HCT116 (cell line): ENCODE measurements at regions not wholly inside any gene's neighbourhood (a gene's known extent, or its start where the extent isn't known, plus 50 kb on each side); places are given as distances from the start of the nearest gene placed in this dataset.

ENCODE experiments used
- ATAC-seq: fragments of 200-7000 bp; cut with Tn5 transposase; 2 replicates; pipeline ENCODE4 v1.9.1; 2020; ENCODE audit warnings: mild to moderate bottlenecking, moderate library complexity
- BruUV-seq: library from RNA; stranded (reverse); fragments of 400-500 nt; replicated peaks from 2 replicates; lab custom pipeline; 2021; lab: Mats Ljungman, UMichigan
- CTCF ChIA-PET: fragments of 300-600 bp; sonication (Branson Sonifier 250); formaldehyde crosslinking; loops from one replicate; lab custom pipeline; 2021; ENCODE audit warnings: antibody characterized with exemption; lab: Charles Lee
- POLR2A ChIA-PET: fragments of 300-600, 350-600 bp; sonication (Branson Sonifier 250); formaldehyde crosslinking; loops from one replicate; lab custom pipeline; 2021; ENCODE audit warnings: antibody characterized with exemption; lab: Charles Lee
- RAD21 ChIA-PET, 2 experiments: fragments of 300-600 bp; sonication (Branson Sonifier 250); formaldehyde crosslinking; loops; one replicate each; lab custom pipeline; 2023; ENCODE audit warnings: low total read pairs in 2 of 2; ENCODE audit not compliant: uncharacterized antibody in 2 of 2, unreplicated experiment in 2 of 2, low non-redundant PET in 1 of 2; lab: Charles Lee
- DNase-seq: peaks from one replicate; pipeline ENCODE4 v3.0.0-alpha.2; 2010; ENCODE audit warnings: low read depth, low spot score
- H2AFZ ChIP-seq: fragments of 200-600 bp; shearing (Covaris generic), sonication (generic); 2 replicates; pipeline ENCODE4 v1.6.1; 2017; ENCODE audit warnings: low read depth, mixed run types, mixed read lengths, antibody characterized with exemption, low read length; ENCODE audit not compliant: poor library complexity, severe bottlenecking
- H3K27ac ChIP-seq: 2 replicates; pipeline ENCODE4 v1.5.1; 2012; ENCODE audit warnings: low read depth, low read length
- H3K27me3 ChIP-seq: fragments of 200-600 bp; sonication (generic); 2 replicates; pipeline ENCODE4 v1.6.1; 2016; ENCODE audit warnings: mixed run types, low read length, mixed read lengths; ENCODE audit not compliant: insufficient read depth
- H3K36me3 ChIP-seq, 2 experiments: fragments of 200-500 bp in 1 of 2; fragments of 200-600 bp in 1 of 2; sonication (Bioruptor generic) in 1 of 2; sonication (generic) in 1 of 2; 2 replicates each; pipeline versions ENCODE4 v1.5.1 to v1.6.1; 2014 to 2016; ENCODE audit warnings: low read length in 2 of 2, inconsistent platforms in 1 of 2, mixed read lengths in 1 of 2, mixed run types in 1 of 2; ENCODE audit not compliant: insufficient read depth in 2 of 2, control insufficient read depth in 1 of 2
- H3K4me1 ChIP-seq, 2 experiments: fragments of 200-600 bp in 1 of 2; sonication (generic) in 1 of 2; 2 replicates each; pipeline versions ENCODE4 v1.5.1 to v1.6.1; 2012 to 2017; ENCODE audit warnings: low read length in 2 of 2, inconsistent platforms in 1 of 2, mild to moderate bottlenecking in 1 of 2, mixed read lengths in 1 of 2, mixed run types in 1 of 2, moderate library complexity in 1 of 2; ENCODE audit not compliant: insufficient read depth in 2 of 2, control insufficient read depth in 1 of 2
- H3K4me2 ChIP-seq: fragments of 200-600 bp; sonication (generic); 2 replicates; pipeline ENCODE4 v1.6.1; 2017; ENCODE audit warnings: mixed run types, low read length, mixed read lengths
- H3K4me3 ChIP-seq, 2 experiments: fragments of 200-600 bp in 1 of 2; sonication (generic) in 1 of 2; replicated peaks in 1 of 2; 2 replicates each; pipeline ENCODE4 v1.5.1; 2011 to 2016; ENCODE audit warnings: low read length in 2 of 2, control low read depth in 1 of 2, low read depth in 1 of 2, mild to moderate bottlenecking in 1 of 2, mixed read lengths in 1 of 2, mixed run types in 1 of 2
- H3K79me2 ChIP-seq: fragments of 200-600 bp; sonication (generic); 2 replicates; pipeline ENCODE4 v1.6.1; 2017; ENCODE audit warnings: mild to moderate bottlenecking, mixed run types, low read length, moderate library complexity, mixed read lengths; ENCODE audit not compliant: insufficient read depth
- H3K9ac ChIP-seq: fragments of 200-600 bp; sonication (generic); 2 replicates; pipeline ENCODE4 v1.6.1; 2016; ENCODE audit warnings: low read length, mixed read lengths
- H3K9me2 ChIP-seq: fragments of 200-600 bp; sonication (generic), shearing (Covaris generic); 2 replicates; pipeline ENCODE4 v1.6.1; 2017; ENCODE audit warnings: mixed run types, mild to moderate bottlenecking, moderate library complexity; ENCODE audit not compliant: insufficient read depth
- H3K9me3 ChIP-seq, 2 experiments: fragments of 200-500 bp in 1 of 2; fragments of 200-600 bp in 1 of 2; sonication (Bioruptor generic) in 1 of 2; sonication (generic) in 1 of 2; 2 replicates each; pipeline ENCODE4 v1.6.1; 2014 to 2017; ENCODE audit warnings: low read length in 2 of 2, mixed read lengths in 2 of 2, inconsistent platforms in 1 of 2, low read depth in 1 of 2, mild to moderate bottlenecking in 1 of 2, mixed run types in 1 of 2, moderate library complexity in 1 of 2; ENCODE audit not compliant: control insufficient read depth in 1 of 2, insufficient read depth in 1 of 2
- H4K20me1 ChIP-seq: fragments of 200-600 bp; sonication (generic), shearing (Covaris generic); 2 replicates; pipeline ENCODE4 v1.6.1; 2017; ENCODE audit warnings: mixed run types, mild to moderate bottlenecking, moderate library complexity; ENCODE audit not compliant: insufficient read depth
- CEBPB ChIP-seq: IDR thresholded peaks from 2 replicates; pipeline ENCODE4 v1.6.1; 2012; ENCODE audit warnings: low read depth
- EGR1 ChIP-seq: IDR thresholded peaks from 2 replicates; pipeline ENCODE4 v1.6.1; 2012; ENCODE audit warnings: low read depth
- ELF1 ChIP-seq: IDR thresholded peaks from 2 replicates; pipeline ENCODE4 v1.6.1; 2012; ENCODE audit warnings: low read depth, borderline replicate concordance
- JUND ChIP-seq: IDR thresholded peaks from 2 replicates; pipeline ENCODE4 v1.6.1; 2012
- MAX ChIP-seq: IDR thresholded peaks from 2 replicates; pipeline ENCODE4 v1.6.1; 2012
- RAD21 ChIP-seq: IDR thresholded peaks from 2 replicates; pipeline ENCODE4 v1.6.1; 2012; ENCODE audit warnings: low read depth, mild to moderate bottlenecking
- SRF ChIP-seq: IDR thresholded peaks from 2 replicates; pipeline ENCODE4 v1.6.1; 2012; ENCODE audit warnings: low read depth
- TCF7L2 ChIP-seq: IDR thresholded peaks from 2 replicates; pipeline ENCODE4 v1.7.0; 2011; ENCODE audit warnings: borderline replicate concordance, inconsistent platforms; ENCODE audit not compliant: insufficient read depth, insufficient read length; ENCODE audit errors: extremely low read depth
- ZNF274 ChIP-seq: fragments of 200-500 bp; sonication (Bioruptor generic); IDR thresholded peaks from 2 replicates; pipeline ENCODE4 v1.6.1; 2014; ENCODE audit warnings: mild to moderate bottlenecking, low read depth, low read length, inconsistent platforms
- intact Hi-C: fragments of 100-400 bp; cut with micrococcal nuclease; formaldehyde crosslinking; loops from 2 replicates; pipeline ENCODE4 v1.10.0; 2022

- Histone ChIP-seq H3K27ac (no peak overlapping the region), H3K9ac (no peak overlapping the region), H3K9me3 (peaks cover 0 to 12% of the 10 kb centered on the region in 2 experiments; a peak in 1 of 4 replicates), H4K20me1 (no peaks in the 10 kb centered on the region), H3K4me1 (no peaks in the 10 kb centered on the region), H3K4me3 (no peak overlapping the region), H3K4me2 (no peak overlapping the region), H3K79me2 (no peaks in the 10 kb centered on the region), H2AFZ (no peak overlapping the region), H3K9me2 (no peaks in the 10 kb centered on the region), H3K27me3 (no peaks in the 10 kb centered on the region), H3K36me3 (no peaks in the 10 kb centered on the region)
- TF ChIP-seq RAD21: no peak
- no peak for TF ChIP-seq CEBPB
- no peak for TF ChIP-seq TCF7L2
- TF ChIP-seq ELF1: no peak
- TF ChIP-seq SRF: no peak
- no peak for TF ChIP-seq MAX
- intact Hi-C loops: no loop called here
- no peak for DNase-seq
- ChIA-PET POLR2A (no interaction called here), CTCF (no interaction called here), RAD21 (no interaction called here)
- no TSS peak for BruUV-seq
- no peak for ATAC-seq
These were observed 973.3 kb downstream of the BCL11B start for GRCh38 chr14:98298481-98299244.

GRCh38 chr14:98301681-98302080 is 970.3 kb downstream of the BCL11B start:
- no peak overlapping the region for H2AFZ ChIP-seq
- no peaks in the 10 kb centered on the region for H3K79me2 ChIP-seq
- H4K20me1 ChIP-seq: no peaks in the 10 kb centered on the region
- RAD21 ChIA-PET: no interaction called here
- ATAC-seq (no peak), DNase-seq (no peak)
- intact Hi-C loops: no loop called here
- TF ChIP-seq EGR1: no peak
- no peak for TF ChIP-seq ZNF274
- TF ChIP-seq JUND: no peak
- TF ChIP-seq MAX: no peak
- TF ChIP-seq CEBPB: no peak
- TF ChIP-seq TCF7L2: no peak
- CTCF ChIA-PET: no interaction called here
- POLR2A ChIA-PET: no interaction called here
- no peak overlapping the region for H3K9ac ChIP-seq
- H3K9me3 ChIP-seq: peaks cover 0 to 19% of the 10 kb centered on the region in 2 experiments; a peak in 2 of 4 replicates
- H3K27ac ChIP-seq: no peak overlapping the region
- no peaks in the 10 kb centered on the region for H3K36me3 ChIP-seq
- no TSS peak for BruUV-seq
- H3K4me2 ChIP-seq: no peak overlapping the region
- H3K27me3 ChIP-seq: no peaks in the 10 kb centered on the region
- no peaks in the 10 kb centered on the region for H3K9me2 ChIP-seq
- no peak overlapping the region for H3K4me3 ChIP-seq
- no peaks in the 10 kb centered on the region for H3K4me1 ChIP-seq
